Smooth muscle cell (in vitro differentiated cells): ENCODE measurements at regions not wholly inside any gene's neighbourhood (a gene's known extent, or its start where the extent isn't known, plus 50 kb on each side); places are given as distances from the start of the nearest gene placed in this dataset.

Experiments used
- DNase-seq: peaks from one replicate; lab custom pipeline; 2025; ENCODE audit not compliant: unreplicated experiment; lab: John Stamatoyannopoulos, UW
- H2AFZ ChIP-seq: fragments of 200-600 bp; sonication (generic); 2 replicates; pipeline ENCODE4 v1.6.0; 2016; ENCODE audit warnings: antibody characterized with exemption, low read depth, mild to moderate bottlenecking
- H3F3A ChIP-seq: fragments of 200-600 bp; sonication (generic); 2 replicates; pipeline ENCODE4 v1.6.0; 2017; ENCODE audit warnings: antibody characterized with exemption, low read depth
- H3K27ac ChIP-seq: fragments of 200-600 bp; sonication (generic); 2 replicates; pipeline ENCODE4 v1.5.1; 2016; ENCODE audit warnings: low read depth, mild to moderate bottlenecking
- H3K27me3 ChIP-seq: fragments of 200-600 bp; sonication (generic); 2 replicates; pipeline ENCODE4 v1.6.1; 2016; ENCODE audit warnings: low read depth, mild to moderate bottlenecking
- H3K36me3 ChIP-seq: fragments of 200-600 bp; sonication (generic); 2 replicates; pipeline ENCODE4 v1.5.1; 2016; ENCODE audit warnings: low read depth
- H3K4me1 ChIP-seq: fragments of 200-600 bp; sonication (generic); 2 replicates; pipeline ENCODE4 v1.5.1; 2016; ENCODE audit warnings: low read depth
- H3K4me2 ChIP-seq: fragments of 200-600 bp; sonication (generic); 2 replicates; pipeline ENCODE4 v1.6.0; 2016; ENCODE audit warnings: mild to moderate bottlenecking
- H3K4me3 ChIP-seq: fragments of 200-600 bp; sonication (generic); 2 replicates; pipeline ENCODE4 v1.5.1; 2016; ENCODE audit warnings: mild to moderate bottlenecking
- H3K79me2 ChIP-seq: fragments of 200-600 bp; sonication (generic); 2 replicates; pipeline ENCODE4 v1.6.0; 2016; ENCODE audit warnings: low read depth, mild to moderate bottlenecking
- H3K9ac ChIP-seq: fragments of 200-600 bp; sonication (generic); 2 replicates; pipeline ENCODE4 v1.6.0; 2016; ENCODE audit warnings: low read depth
- H3K9me3 ChIP-seq: fragments of 200-600 bp; sonication (generic); replicated peaks from 2 replicates; pipeline ENCODE4 v1.5.1; 2016; ENCODE audit warnings: low read depth
- H4K20me1 ChIP-seq: fragments of 200-600 bp; sonication (generic); 2 replicates; pipeline ENCODE4 v1.6.0; 2016; ENCODE audit warnings: low read depth
- WGBS: methylation state at CpG from one replicate; pipeline ENCODE4 v1.1.7; 2016; ENCODE audit warnings: low lambda C conversion rate; 5-methylcytosine and 5-hydroxymethylcytosine counted together
- TF ChIP-seq, protein P1 (sequence below): fragments of 200-600 bp; sonication (generic); IDR thresholded peaks from 2 replicates; pipeline ENCODE4 v1.5.1; 2017; ENCODE audit warnings: borderline replicate concordance, mild to moderate bottlenecking, antibody characterized with exemption; ENCODE audit not compliant: insufficient read depth, poor library complexity, severe bottlenecking

DNA sequence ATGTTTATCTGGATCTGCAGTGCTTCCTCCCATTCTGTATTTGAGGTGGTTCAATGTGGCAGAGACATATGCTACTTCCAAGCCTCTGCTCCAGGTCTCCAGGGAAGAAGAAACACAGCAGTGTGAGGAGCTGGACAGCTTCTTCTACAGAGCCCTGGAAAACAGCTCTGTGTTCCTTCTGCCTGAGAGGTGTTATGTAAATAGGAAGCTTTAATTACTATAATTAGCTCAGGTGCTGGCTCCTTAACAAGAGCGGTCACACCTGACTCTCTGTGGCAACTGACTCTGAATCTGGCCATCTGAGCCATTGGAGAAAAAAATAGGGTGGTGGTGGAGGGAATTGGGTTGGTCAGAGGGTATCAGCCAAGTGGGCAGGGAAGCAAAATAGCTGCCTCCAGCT is 332.4 kb upstream of the BRINP1 start:
- Histone ChIP-seq H3K27me3 (peaks cover 17% of the 10 kb centered on the region), H3K9me3 (no peaks in the 10 kb centered on the region), H3K4me1 (no peaks in the 10 kb centered on the region), H3K27ac (no peak overlapping the region), H3K4me3 (no peak overlapping the region), H3K4me2 (no peak overlapping the region), H3K36me3 (no peaks in the 10 kb centered on the region), H3F3A (no peaks in the 10 kb centered on the region), H3K9ac (no peak overlapping the region), H2AFZ (no peak overlapping the region), H3K79me2 (no peaks in the 10 kb centered on the region), H4K20me1 (no peaks in the 10 kb centered on the region)
- WGBS: 95% methylated on average over 1 of the region's 1 CpG
- DNase-seq: no peak
- TF ChIP-seq, protein P1, sequence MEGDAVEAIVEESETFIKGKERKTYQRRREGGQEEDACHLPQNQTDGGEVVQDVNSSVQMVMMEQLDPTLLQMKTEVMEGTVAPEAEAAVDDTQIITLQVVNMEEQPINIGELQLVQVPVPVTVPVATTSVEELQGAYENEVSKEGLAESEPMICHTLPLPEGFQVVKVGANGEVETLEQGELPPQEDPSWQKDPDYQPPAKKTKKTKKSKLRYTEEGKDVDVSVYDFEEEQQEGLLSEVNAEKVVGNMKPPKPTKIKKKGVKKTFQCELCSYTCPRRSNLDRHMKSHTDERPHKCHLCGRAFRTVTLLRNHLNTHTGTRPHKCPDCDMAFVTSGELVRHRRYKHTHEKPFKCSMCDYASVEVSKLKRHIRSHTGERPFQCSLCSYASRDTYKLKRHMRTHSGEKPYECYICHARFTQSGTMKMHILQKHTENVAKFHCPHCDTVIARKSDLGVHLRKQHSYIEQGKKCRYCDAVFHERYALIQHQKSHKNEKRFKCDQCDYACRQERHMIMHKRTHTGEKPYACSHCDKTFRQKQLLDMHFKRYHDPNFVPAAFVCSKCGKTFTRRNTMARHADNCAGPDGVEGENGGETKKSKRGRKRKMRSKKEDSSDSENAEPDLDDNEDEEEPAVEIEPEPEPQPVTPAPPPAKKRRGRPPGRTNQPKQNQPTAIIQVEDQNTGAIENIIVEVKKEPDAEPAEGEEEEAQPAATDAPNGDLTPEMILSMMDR: no peak

DNA sequence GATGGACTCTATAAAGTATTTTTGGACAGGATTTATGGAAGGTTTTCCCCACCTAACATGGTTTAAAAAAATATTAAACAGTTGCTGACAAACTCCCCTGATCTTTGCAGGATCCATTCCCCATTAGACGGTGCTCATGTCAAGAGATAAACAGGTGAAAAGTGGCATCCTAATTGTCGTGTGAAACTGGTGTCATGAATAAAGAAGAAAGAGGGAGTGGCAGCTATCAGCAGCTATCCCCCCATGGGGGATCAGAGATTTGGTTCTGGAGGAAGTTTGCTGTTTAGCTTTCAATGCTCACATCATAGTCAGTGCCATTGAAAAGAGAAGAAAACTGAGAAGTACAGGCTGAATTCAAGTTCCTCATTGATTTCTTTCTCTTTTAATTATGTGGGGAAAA is 329.3 kb upstream of the BRINP1 start:
- TF ChIP-seq, protein P1: no peak

DNA sequence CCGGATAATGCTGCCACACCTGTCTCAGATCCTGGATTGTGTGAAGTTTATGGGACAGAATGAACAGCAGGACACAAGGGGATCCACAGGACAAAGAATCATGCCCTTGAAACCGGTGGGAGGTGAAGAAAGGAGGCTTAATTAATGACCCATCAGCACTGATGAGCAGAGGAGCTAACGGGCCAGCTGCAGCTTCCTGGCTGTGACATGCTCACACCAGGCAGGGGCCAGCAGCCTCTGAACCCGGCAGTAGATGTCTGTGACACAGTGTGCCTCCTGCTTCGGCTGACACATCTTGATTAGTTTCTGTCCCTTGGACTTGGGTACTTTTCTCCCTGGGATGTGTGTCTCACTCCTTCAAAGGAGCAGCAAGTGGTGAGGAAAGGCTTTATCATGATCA is 328.8 kb upstream of the BRINP1 start:
- Histone ChIP-seq H3K36me3 (no peaks in the 10 kb centered on the region), H3K27me3 (peaks cover 4% of the 10 kb centered on the region), H2AFZ (no peak overlapping the region), H3K27ac (no peak overlapping the region), H3K4me2 (no peak overlapping the region), H3K4me3 (no peak overlapping the region), H3K9ac (no peak overlapping the region), H3K4me1 (no peaks in the 10 kb centered on the region), H4K20me1 (no peaks in the 10 kb centered on the region), H3F3A (no peaks in the 10 kb centered on the region), H3K79me2 (no peaks in the 10 kb centered on the region), H3K9me3 (no peaks in the 10 kb centered on the region)
- TF ChIP-seq, protein P1: no peak
- no peak for DNase-seq
- 72% methylated on average over 5 of the region's 5 CpGs for WGBS

More for the DNA sequence above, 329.3 kb upstream of the BRINP1 start:
- no peak overlapping the region for H3K9ac ChIP-seq
- DNase-seq: no peak
- H2AFZ ChIP-seq: no peak overlapping the region
- no peak overlapping the region for H3K4me3 ChIP-seq
- no peaks in the 10 kb centered on the region for H4K20me1 ChIP-seq
- H3K9me3 ChIP-seq: no peaks in the 10 kb centered on the region
- no peak overlapping the region for H3K4me2 ChIP-seq
- H3K36me3 ChIP-seq: no peaks in the 10 kb centered on the region
- no peak overlapping the region for H3K27ac ChIP-seq
- WGBS: 58% methylated on average over 2 of the region's 2 CpGs
- no peaks in the 10 kb centered on the region for H3K79me2 ChIP-seq
- no peaks in the 10 kb centered on the region for H3F3A ChIP-seq
- H3K27me3 ChIP-seq: peaks cover 6% of the 10 kb centered on the region
- no peaks in the 10 kb centered on the region for H3K4me1 ChIP-seq

DNA sequence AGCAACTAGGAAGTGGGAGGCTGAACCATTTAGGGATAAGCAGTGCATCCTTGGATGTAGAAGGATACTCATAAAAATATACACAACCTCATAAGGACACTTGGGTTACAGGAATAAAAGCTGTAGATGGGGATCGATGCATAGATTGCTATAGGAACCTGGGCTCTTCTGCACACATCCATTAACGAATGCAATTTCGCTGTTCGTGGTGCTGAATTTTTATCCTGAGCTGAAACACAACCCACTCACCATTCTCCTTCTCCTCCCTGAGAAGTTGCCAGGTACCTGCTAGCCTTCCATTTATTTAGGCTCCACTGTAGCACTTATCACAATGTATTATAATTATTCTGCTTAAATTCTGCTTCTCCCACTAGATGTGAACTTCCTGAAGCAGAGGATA is 320.6 kb upstream of the BRINP1 start:
- Histone ChIP-seq H3K9ac (no peak overlapping the region), H3K27ac (no peak overlapping the region), H3K79me2 (no peaks in the 10 kb centered on the region), H3K4me3 (no peak overlapping the region), H3K36me3 (no peaks in the 10 kb centered on the region), H3K9me3 (no peaks in the 10 kb centered on the region), H4K20me1 (no peaks in the 10 kb centered on the region), H3K27me3 (peaks cover 12% of the 10 kb centered on the region), H3F3A (no peaks in the 10 kb centered on the region), H3K4me1 (no peaks in the 10 kb centered on the region), H3K4me2 (no peak overlapping the region), H2AFZ (no peak overlapping the region)
- no peak for DNase-seq
- WGBS: 38% methylated on average over 4 of the region's 4 CpGs
- TF ChIP-seq, protein P1: no peak
